ENCODE measurements at regions not wholly inside any gene's neighbourhood (a gene's known extent, or its start where the extent isn't known, plus 50 kb on each side); places are given as distances from the start of the nearest gene placed in this dataset.

DNA sequence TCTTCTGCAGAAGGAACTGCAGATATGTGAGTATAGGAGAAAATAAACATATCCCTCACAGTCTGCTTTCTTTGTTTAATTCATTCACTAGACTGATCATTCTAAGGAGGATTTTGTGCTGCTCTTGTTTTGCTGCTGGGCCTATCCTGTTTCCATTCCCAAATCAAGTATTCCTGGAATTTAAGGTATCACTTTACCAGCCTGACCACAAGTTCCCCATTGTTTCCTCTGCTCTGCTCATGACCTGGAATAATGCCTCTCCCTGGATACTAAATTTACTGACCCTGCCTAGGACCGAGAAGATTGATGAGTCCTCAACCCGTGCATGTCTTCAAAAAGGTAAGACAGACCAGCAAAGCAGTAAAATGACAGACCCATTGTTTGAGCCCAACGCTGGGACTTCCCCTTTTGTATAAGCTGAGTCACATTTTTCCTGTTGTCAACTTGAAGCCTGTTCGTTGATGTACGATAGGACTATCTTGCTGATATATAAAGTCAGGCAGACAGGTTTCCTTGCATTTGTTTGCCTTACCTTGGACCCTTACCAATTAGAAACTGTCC lies 85.5 kb upstream of the TET2 start:
- peak; percentile 80 for ATAC-seq
- TF ChIP-seq OSR1 (CRISPR knock-in tag; IDR thresholded peaks at IDR 0.05) (0 out of 2 replicates have a peak, but pooled peaks have one; percentile 50), ARNTL (CRISPR knock-in tag; IDR thresholded peaks at IDR 0.05; ENCODE audit: borderline replicate concordance, low read depth) (no peak), TOX (CRISPR knock-in tag; IDR thresholded peaks at IDR 0.05; ENCODE audit: borderline replicate concordance) (peak; percentile 15; the same call in 1 of the 2 replicates), ESRRG (CRISPR knock-in tag; IDR thresholded peaks at IDR 0.05) (no peak)

DNA sequence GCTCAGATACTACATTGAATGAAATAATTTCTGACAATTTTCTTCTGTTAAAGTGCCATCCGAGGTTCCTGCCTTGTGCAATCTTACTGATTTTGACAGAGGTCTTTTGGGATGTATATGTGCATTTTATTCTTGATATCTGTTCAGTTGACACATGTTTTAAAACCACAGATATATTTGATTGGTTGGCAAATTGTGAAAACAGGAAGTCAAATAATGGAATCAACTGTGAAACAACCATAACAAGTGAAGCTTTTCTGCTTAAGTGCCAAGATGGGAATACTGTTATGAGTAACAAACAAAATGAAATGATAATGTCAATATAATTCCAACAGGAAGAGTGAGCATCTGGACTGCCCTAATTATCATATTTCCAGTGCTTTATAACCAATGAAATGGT lies 84.9 kb upstream of the TET2 start:
- ATAC-seq: peak; percentile 44
- TF ChIP-seq ARNTL (CRISPR knock-in tag; IDR thresholded peaks at IDR 0.05; ENCODE audit: borderline replicate concordance, low read depth) (no peak), ISL1 (CRISPR knock-in tag; IDR thresholded peaks at IDR 0.05) (peak; percentile 62), TOX (CRISPR knock-in tag; IDR thresholded peaks at IDR 0.05; ENCODE audit: borderline replicate concordance) (peak; percentile 33; the same call in 1 of the 2 replicates)

- ATAC-seq: no peak
- TF ChIP-seq BACH2 (CRISPR knock-in tag; IDR thresholded peaks at IDR 0.05; ENCODE audit: borderline replicate concordance) (no peak), TCF4 (CRISPR knock-in tag; IDR thresholded peaks at IDR 0.05; ENCODE audit: borderline replicate concordance) (no peak), ESRRG (CRISPR knock-in tag; IDR thresholded peaks at IDR 0.05) (no peak), OSR1 (CRISPR knock-in tag; IDR thresholded peaks at IDR 0.05) (no peak), CREB5 (CRISPR knock-in tag; IDR thresholded peaks at IDR 0.05; ENCODE audit: low read depth) (no peak), ARNTL (CRISPR knock-in tag; IDR thresholded peaks at IDR 0.05; ENCODE audit: borderline replicate concordance, low read depth) (no peak), ISL1 (CRISPR knock-in tag; IDR thresholded peaks at IDR 0.05) (no peak), ZC3H10 (CRISPR knock-in tag; IDR thresholded peaks at IDR 0.05) (no peak), TSHZ2 (CRISPR knock-in tag; IDR thresholded peaks at IDR 0.05) (no peak), ZNF565 (CRISPR knock-in tag; conservative IDR thresholded peaks at IDR 0.05; ENCODE audit: low read depth) (no peak), ZFP30 (CRISPR knock-in tag; IDR thresholded peaks at IDR 0.05) (no peak), TOX (CRISPR knock-in tag; IDR thresholded peaks at IDR 0.05; ENCODE audit: borderline replicate concordance) (no peak), GLIS3 (CRISPR knock-in tag; IDR thresholded peaks at IDR 0.05) (no peak), RARB (CRISPR knock-in tag; IDR thresholded peaks at IDR 0.05) (no peak), ZFP3 (CRISPR knock-in tag; IDR thresholded peaks at IDR 0.05) (no peak), SNAI2 (CRISPR knock-in tag; IDR thresholded peaks at IDR 0.05) (no peak), ZNF70 (CRISPR knock-in tag; IDR thresholded peaks at IDR 0.05) (no peak), CSDC2 (CRISPR knock-in tag; IDR thresholded peaks at IDR 0.05) (no peak), PPARA (CRISPR knock-in tag; IDR thresholded peaks at IDR 0.05; ENCODE audit: borderline replicate concordance) (no peak), ZNF8 (CRISPR knock-in tag; IDR thresholded peaks at IDR 0.05) (no peak)
Observed at GRCh38 chr4:105066401-105066800, 80.3 kb upstream of the TET2 start.

DNA sequence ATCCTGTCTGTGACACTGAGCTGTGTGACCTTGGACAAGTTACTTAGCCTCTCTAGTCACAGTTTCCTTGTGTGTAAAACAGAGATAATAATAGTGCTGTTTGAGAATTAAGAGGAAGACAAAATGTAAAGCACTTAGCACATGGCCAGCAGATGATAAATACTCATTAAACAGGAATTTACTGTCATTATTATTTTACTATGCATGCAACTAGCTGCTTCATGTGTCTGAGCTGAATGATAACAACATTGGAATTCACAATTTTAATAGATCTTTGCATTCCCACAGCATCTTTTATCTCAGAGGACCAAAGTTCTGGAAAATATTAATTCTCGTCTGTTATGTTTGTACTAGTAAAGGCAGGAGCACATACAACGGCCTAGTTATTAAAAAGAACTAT lies 79.2 kb upstream of the TET2 start:
- ATAC-seq: no peak
- TF ChIP-seq CSRNP3 (CRISPR knock-in tag; IDR thresholded peaks at IDR 0.05): no peak
- TF ChIP-seq ZC3H10 (CRISPR knock-in tag; IDR thresholded peaks at IDR 0.05): no peak
- TF ChIP-seq PATZ1 (CRISPR knock-in tag; IDR thresholded peaks at IDR 0.05; ENCODE audit: borderline replicate concordance): no peak
- TF ChIP-seq OSR1 (CRISPR knock-in tag; IDR thresholded peaks at IDR 0.05): no peak
- TF ChIP-seq ZNF565 (CRISPR knock-in tag; conservative IDR thresholded peaks at IDR 0.05; ENCODE audit: low read depth): no peak
- no peak for TF ChIP-seq RARB (CRISPR knock-in tag; IDR thresholded peaks at IDR 0.05)
- TF ChIP-seq, protein P1, sequence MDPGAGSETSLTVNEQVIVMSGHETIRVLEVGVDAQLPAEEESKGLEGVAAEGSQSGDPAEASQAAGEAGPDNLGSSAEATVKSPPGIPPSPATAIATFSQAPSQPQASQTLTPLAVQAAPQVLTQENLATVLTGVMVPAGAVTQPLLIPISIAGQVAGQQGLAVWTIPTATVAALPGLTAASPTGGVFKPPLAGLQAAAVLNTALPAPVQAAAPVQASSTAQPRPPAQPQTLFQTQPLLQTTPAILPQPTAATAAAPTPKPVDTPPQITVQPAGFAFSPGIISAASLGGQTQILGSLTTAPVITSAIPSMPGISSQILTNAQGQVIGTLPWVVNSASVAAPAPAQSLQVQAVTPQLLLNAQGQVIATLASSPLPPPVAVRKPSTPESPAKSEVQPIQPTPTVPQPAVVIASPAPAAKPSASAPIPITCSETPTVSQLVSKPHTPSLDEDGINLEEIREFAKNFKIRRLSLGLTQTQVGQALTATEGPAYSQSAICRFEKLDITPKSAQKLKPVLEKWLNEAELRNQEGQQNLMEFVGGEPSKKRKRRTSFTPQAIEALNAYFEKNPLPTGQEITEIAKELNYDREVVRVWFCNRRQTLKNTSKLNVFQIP (CRISPR knock-in tag; IDR thresholded peaks at IDR 0.05; ENCODE audit: borderline replicate concordance, low read depth): no peak
- no peak for TF ChIP-seq TOX (CRISPR knock-in tag; IDR thresholded peaks at IDR 0.05; ENCODE audit: borderline replicate concordance)
- TF ChIP-seq ZNF8 (CRISPR knock-in tag; IDR thresholded peaks at IDR 0.05): no peak
- TF ChIP-seq PPARA (CRISPR knock-in tag; IDR thresholded peaks at IDR 0.05; ENCODE audit: borderline replicate concordance): no peak

Measured in SK-N-SH treated with all-trans-retinoic acid at 6 μM for 48 hours (cell line).